ENCODE measurements at regions not wholly inside any gene's neighbourhood (a gene's known extent, or its start where the extent isn't known, plus 50 kb on each side); places are given as distances from the start of the nearest gene placed in this dataset.

DNA sequence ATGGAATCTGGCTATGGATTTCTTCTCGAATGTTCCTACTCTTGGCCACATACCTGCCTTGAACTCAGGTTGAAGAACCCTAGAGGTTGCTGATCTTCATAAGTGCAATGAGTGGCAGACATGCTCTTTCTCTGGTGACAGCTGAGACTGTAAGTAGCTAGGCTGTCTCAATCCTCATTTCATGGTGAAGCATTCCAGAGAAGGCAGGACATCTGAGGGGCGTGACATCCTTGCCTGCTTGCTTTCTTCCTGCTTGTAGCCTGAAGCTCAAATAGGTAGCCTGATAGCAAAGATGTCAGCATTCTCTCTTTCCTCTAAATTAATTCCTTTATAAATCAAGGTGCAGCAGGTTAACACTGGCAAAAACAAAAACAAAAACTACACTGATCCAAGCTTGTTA is 114.6 kb upstream of the MAGI3 start:
- TF ChIP-seq CTCF (IDR thresholded peaks at IDR 0.05; ENCODE audit: insufficient read depth, low read length, poor library complexity, severe bottlenecking) = no peak
- DNase-seq (ENCODE audit: extremely low read depth, insufficient read length) = no peak
- no peaks in the 10 kb centered on the region for H3K27me3 ChIP-seq (replicated peaks; ENCODE audit: control insufficient read depth, insufficient read depth, low read length)
- H3K4me3 ChIP-seq (replicated peaks; ENCODE audit: low read depth, low read length) = no peak overlapping the region
- H3K36me3 ChIP-seq (ENCODE audit: control insufficient read depth, insufficient read depth, low read length) = no peaks in the 10 kb centered on the region

GRCh38 chr1:113276507-113276906 is 113.8 kb upstream of the MAGI3 start:
- TF ChIP-seq CTCF (IDR thresholded peaks at IDR 0.05; ENCODE audit: insufficient read depth, low read length, poor library complexity, severe bottlenecking) = no peak
- Histone ChIP-seq H3K36me3 (ENCODE audit: control insufficient read depth, insufficient read depth, low read length) (no peaks in the 10 kb centered on the region), H3K27me3 (replicated peaks; ENCODE audit: control insufficient read depth, insufficient read depth, low read length) (no peaks in the 10 kb centered on the region), H3K4me3 (replicated peaks; ENCODE audit: low read depth, low read length) (no peak overlapping the region)
- no peak for DNase-seq (ENCODE audit: extremely low read depth, insufficient read length)

- TF ChIP-seq CTCF (IDR thresholded peaks at IDR 0.05; ENCODE audit: insufficient read depth, low read length, poor library complexity, severe bottlenecking) = no peak
- Histone ChIP-seq H3K36me3 (ENCODE audit: control insufficient read depth, insufficient read depth, low read length) (no peaks in the 10 kb centered on the region), H3K4me3 (replicated peaks; ENCODE audit: low read depth, low read length) (no peak overlapping the region), H3K27me3 (replicated peaks; ENCODE audit: control insufficient read depth, insufficient read depth, low read length) (no peaks in the 10 kb centered on the region)
- DNase-seq (ENCODE audit: extremely low read depth, insufficient read length) = no peak
Measured at GRCh38 chr1:113278371-113278770, 111.9 kb upstream of the MAGI3 start.

DNA sequence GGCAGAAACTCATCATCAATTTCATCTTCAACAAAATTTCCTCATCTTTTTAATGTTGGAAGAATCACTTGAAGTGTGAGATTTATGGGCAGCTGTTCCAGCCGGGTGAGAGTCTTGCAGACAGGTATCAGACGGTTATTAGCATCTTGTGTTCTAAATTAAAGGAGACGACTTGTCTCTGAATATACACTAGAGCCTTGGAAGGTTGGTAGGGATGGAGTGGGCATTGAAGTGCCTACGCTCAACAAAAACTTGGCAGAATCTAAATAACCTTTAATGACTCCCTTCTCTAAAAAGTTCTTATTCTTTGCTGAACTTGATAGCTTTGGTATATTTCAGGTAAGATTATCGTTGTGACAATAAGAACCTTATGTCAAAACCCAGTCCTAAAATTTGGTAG is 111.5 kb upstream of the MAGI3 start:
- no peak for TF ChIP-seq CTCF (IDR thresholded peaks at IDR 0.05; ENCODE audit: insufficient read depth, low read length, poor library complexity, severe bottlenecking)
- no peaks in the 10 kb centered on the region for H3K27me3 ChIP-seq (replicated peaks; ENCODE audit: control insufficient read depth, insufficient read depth, low read length)
- H3K4me3 ChIP-seq (replicated peaks; ENCODE audit: low read depth, low read length) = no peak overlapping the region
- H3K36me3 ChIP-seq (ENCODE audit: control insufficient read depth, insufficient read depth, low read length) = no peaks in the 10 kb centered on the region
- DNase-seq (ENCODE audit: extremely low read depth, insufficient read length) = no peak

- no peak for TF ChIP-seq CTCF (IDR thresholded peaks at IDR 0.05; ENCODE audit: insufficient read depth, low read length, poor library complexity, severe bottlenecking)
- Histone ChIP-seq H3K27me3 (replicated peaks; ENCODE audit: control insufficient read depth, insufficient read depth, low read length) (no peaks in the 10 kb centered on the region), H3K36me3 (ENCODE audit: control insufficient read depth, insufficient read depth, low read length) (no peaks in the 10 kb centered on the region), H3K4me3 (replicated peaks; ENCODE audit: low read depth, low read length) (no peak overlapping the region)
- DNase-seq (ENCODE audit: extremely low read depth, insufficient read length) = no peak
Measured at GRCh38 chr1:113279776-113280391, 110.4 kb upstream of the MAGI3 start.

- no peak for DNase-seq (ENCODE audit: extremely low read depth, insufficient read length)
- Histone ChIP-seq H3K36me3 (ENCODE audit: control insufficient read depth, insufficient read depth, low read length) (no peaks in the 10 kb centered on the region), H3K4me3 (replicated peaks; ENCODE audit: low read depth, low read length) (no peak overlapping the region), H3K27me3 (replicated peaks; ENCODE audit: control insufficient read depth, insufficient read depth, low read length) (no peaks in the 10 kb centered on the region)
- no peak for TF ChIP-seq CTCF (IDR thresholded peaks at IDR 0.05; ENCODE audit: insufficient read depth, low read length, poor library complexity, severe bottlenecking)
Measured at GRCh38 chr1:113280581-113280980, 109.7 kb upstream of the MAGI3 start.
